Gastroesophageal sphincter (tissue), 3 donors: ENCODE measurements at regions not wholly inside any gene's neighbourhood (a gene's known extent, or its start where the extent isn't known, plus 50 kb on each side); places are given as distances from the start of the nearest gene placed in this dataset.

Experiments
- EP300 ChIP-seq: sonication (generic); formaldehyde crosslinking; IDR thresholded peaks from one replicate; pipeline ENCODE4 v1.6.1; 2017; ENCODE audit warnings: antibody characterized with exemption, mild to moderate bottlenecking
- POLR2A ChIP-seq, 2 donors: fragments of 450-650 bp; IDR thresholded peaks; one replicate each; pipeline ENCODE4 v1.6.1; 2017; ENCODE audit warnings: antibody characterized with exemption in 2 of 2, mild to moderate bottlenecking in 2 of 2, moderate library complexity in 1 of 2
- POLR2AphosphoS5 ChIP-seq: sonication (generic); formaldehyde crosslinking; IDR thresholded peaks from one replicate; pipeline ENCODE4 v1.6.1; 2017; ENCODE audit warnings: antibody characterized with exemption
- TF ChIP-seq, protein P1 (sequence below), 4 experiments: fragments of 200-600 bp in 2 of 4; fragments of 450-650 bp in 2 of 4; sonication (generic) in 1 of 4; IDR thresholded peaks; one replicate each; pipeline ENCODE4 v1.5.1; 2017 to 2019; ENCODE audit warnings: antibody characterized with exemption in 4 of 4, mild to moderate bottlenecking in 2 of 4, moderate library complexity in 2 of 4

- TF ChIP-seq, protein P1, sequence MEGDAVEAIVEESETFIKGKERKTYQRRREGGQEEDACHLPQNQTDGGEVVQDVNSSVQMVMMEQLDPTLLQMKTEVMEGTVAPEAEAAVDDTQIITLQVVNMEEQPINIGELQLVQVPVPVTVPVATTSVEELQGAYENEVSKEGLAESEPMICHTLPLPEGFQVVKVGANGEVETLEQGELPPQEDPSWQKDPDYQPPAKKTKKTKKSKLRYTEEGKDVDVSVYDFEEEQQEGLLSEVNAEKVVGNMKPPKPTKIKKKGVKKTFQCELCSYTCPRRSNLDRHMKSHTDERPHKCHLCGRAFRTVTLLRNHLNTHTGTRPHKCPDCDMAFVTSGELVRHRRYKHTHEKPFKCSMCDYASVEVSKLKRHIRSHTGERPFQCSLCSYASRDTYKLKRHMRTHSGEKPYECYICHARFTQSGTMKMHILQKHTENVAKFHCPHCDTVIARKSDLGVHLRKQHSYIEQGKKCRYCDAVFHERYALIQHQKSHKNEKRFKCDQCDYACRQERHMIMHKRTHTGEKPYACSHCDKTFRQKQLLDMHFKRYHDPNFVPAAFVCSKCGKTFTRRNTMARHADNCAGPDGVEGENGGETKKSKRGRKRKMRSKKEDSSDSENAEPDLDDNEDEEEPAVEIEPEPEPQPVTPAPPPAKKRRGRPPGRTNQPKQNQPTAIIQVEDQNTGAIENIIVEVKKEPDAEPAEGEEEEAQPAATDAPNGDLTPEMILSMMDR (IDR thresholded peaks at IDR 0.05): no peak
- TF ChIP-seq POLR2A (IDR thresholded peaks at IDR 0.05) (no peak), EP300 (no peak), POLR2AphosphoS5 (no peak)
Measured at GRCh38 chr14:87097015-87097414, 896.0 kb downstream of the GALC start.
